Ishikawa (cell line): ENCODE measurements at regions not wholly inside any gene's neighbourhood (a gene's known extent, or its start where the extent isn't known, plus 50 kb on each side); places are given as distances from the start of the nearest gene placed in this dataset.

Experiments
- CEBPB ChIP-seq: IDR thresholded peaks from 2 replicates; pipeline ENCODE4 v1.6.1; 2012
- CREB1 ChIP-seq: IDR thresholded peaks from 2 replicates; pipeline ENCODE4 v1.6.1; 2012; ENCODE audit warnings: low read depth
- EGR1 ChIP-seq: IDR thresholded peaks from 2 replicates; pipeline ENCODE4 v1.6.1; 2012
- EP300 ChIP-seq: IDR thresholded peaks from 2 replicates; pipeline ENCODE4 v1.6.1; 2012; ENCODE audit warnings: borderline replicate concordance
- FOXM1 ChIP-seq: IDR thresholded peaks from 2 replicates; pipeline ENCODE4 v1.6.1; 2012; ENCODE audit warnings: low read depth, borderline replicate concordance
- MAX ChIP-seq: IDR thresholded peaks from 2 replicates; pipeline ENCODE4 v1.6.1; 2012
- NFIC ChIP-seq: IDR thresholded peaks from 2 replicates; pipeline ENCODE4 v1.6.1; 2012
- RAD21 ChIP-seq: IDR thresholded peaks from 2 replicates; pipeline ENCODE4 v1.6.1; 2012; ENCODE audit warnings: low read depth
- REST ChIP-seq: IDR thresholded peaks from 2 replicates; pipeline ENCODE4 v1.6.1; 2012; ENCODE audit warnings: low read depth, mild to moderate bottlenecking
- TAF1 ChIP-seq: IDR thresholded peaks from 2 replicates; pipeline ENCODE4 v1.6.1; 2012; ENCODE audit warnings: low read depth, mild to moderate bottlenecking
- TCF12 ChIP-seq: IDR thresholded peaks from 2 replicates; pipeline ENCODE4 v1.6.1; 2012; ENCODE audit warnings: low read depth
- TEAD4 ChIP-seq: IDR thresholded peaks from 2 replicates; pipeline ENCODE4 v1.6.1; 2012
- USF1 ChIP-seq: IDR thresholded peaks from 2 replicates; pipeline ENCODE4 v1.6.1; 2012
- YY1 ChIP-seq: IDR thresholded peaks from 2 replicates; pipeline ENCODE4 v1.6.1; 2012; ENCODE audit warnings: low read depth
- ZBTB7A ChIP-seq: IDR thresholded peaks from 2 replicates; pipeline ENCODE4 v1.6.1; 2012; ENCODE audit warnings: low read depth

GRCh38 chr13:83716121-83716520 lies 166.2 kb downstream of the SLITRK1 start:
- TF ChIP-seq EP300 (no peak), MAX (no peak), RAD21 (no peak), EGR1 (no peak), NFIC (no peak), ZBTB7A (no peak), YY1 (no peak), TAF1 (no peak), CEBPB (no peak), REST (no peak), FOXM1 (no peak), TCF12 (no peak), CREB1 (no peak)

GRCh38 chr13:83714236-83714635 lies 168.0 kb downstream of the SLITRK1 start:
- TF ChIP-seq NFIC (no peak), REST (no peak), ZBTB7A (no peak), MAX (no peak), EP300 (no peak)

- TF ChIP-seq TCF12, result no peak
- no peak for TF ChIP-seq EP300
- no peak for TF ChIP-seq CEBPB
- no peak for TF ChIP-seq REST
- no peak for TF ChIP-seq CREB1
- TF ChIP-seq TAF1, result no peak
- TF ChIP-seq EGR1, result no peak
- no peak for TF ChIP-seq USF1
- no peak for TF ChIP-seq TEAD4
- no peak for TF ChIP-seq FOXM1
- no peak for TF ChIP-seq ZBTB7A
- TF ChIP-seq MAX, result no peak
Measured at GRCh38 chr13:83710133-83710515, 172.2 kb downstream of the SLITRK1 start.

GRCh38 chr13:83709426-83710132 lies 172.7 kb downstream of the SLITRK1 start:
- no peak for TF ChIP-seq USF1
- no peak for TF ChIP-seq MAX
- no peak for TF ChIP-seq FOXM1
- no peak for TF ChIP-seq REST
- no peak for TF ChIP-seq EP300
- no peak for TF ChIP-seq TAF1
- no peak for TF ChIP-seq CEBPB
- TF ChIP-seq TEAD4, result no peak
- TF ChIP-seq NFIC, result no peak
- no peak for TF ChIP-seq CREB1
- no peak for TF ChIP-seq EGR1
- TF ChIP-seq TCF12, result no peak
- no peak for TF ChIP-seq RAD21
- TF ChIP-seq ZBTB7A, result no peak
- no peak for TF ChIP-seq YY1
